ENCODE measurements at regions not wholly inside any gene's neighbourhood (a gene's known extent, or its start where the extent isn't known, plus 50 kb on each side); places are given as distances from the start of the nearest gene placed in this dataset.

- TF ChIP-seq POLR2AphosphoS5 (IDR thresholded peaks at IDR 0.05; ENCODE audit: low read depth, low read length) (no peak), POLR2A (IDR thresholded peaks at IDR 0.05; ENCODE audit: low read depth, low read length) (no peak)
Observed at GRCh38 chr4:176441594-176441993, 121.8 kb downstream of the SPCS3 start.
